ENCODE measurements at regions not wholly inside any gene's neighbourhood (a gene's known extent, or its start where the extent isn't known, plus 50 kb on each side); places are given as distances from the start of the nearest gene placed in this dataset.

- DNase-seq (ENCODE audit: low read depth, low spot score): no peak
These were observed 87.3 kb upstream of the WWC1 start for GRCh38 chr5:168204165-168204564.

- DNase-seq (ENCODE audit: low read depth, low spot score): no peak
These were observed 83.9 kb upstream of the WWC1 start for GRCh38 chr5:168207450-168208029.

DNA sequence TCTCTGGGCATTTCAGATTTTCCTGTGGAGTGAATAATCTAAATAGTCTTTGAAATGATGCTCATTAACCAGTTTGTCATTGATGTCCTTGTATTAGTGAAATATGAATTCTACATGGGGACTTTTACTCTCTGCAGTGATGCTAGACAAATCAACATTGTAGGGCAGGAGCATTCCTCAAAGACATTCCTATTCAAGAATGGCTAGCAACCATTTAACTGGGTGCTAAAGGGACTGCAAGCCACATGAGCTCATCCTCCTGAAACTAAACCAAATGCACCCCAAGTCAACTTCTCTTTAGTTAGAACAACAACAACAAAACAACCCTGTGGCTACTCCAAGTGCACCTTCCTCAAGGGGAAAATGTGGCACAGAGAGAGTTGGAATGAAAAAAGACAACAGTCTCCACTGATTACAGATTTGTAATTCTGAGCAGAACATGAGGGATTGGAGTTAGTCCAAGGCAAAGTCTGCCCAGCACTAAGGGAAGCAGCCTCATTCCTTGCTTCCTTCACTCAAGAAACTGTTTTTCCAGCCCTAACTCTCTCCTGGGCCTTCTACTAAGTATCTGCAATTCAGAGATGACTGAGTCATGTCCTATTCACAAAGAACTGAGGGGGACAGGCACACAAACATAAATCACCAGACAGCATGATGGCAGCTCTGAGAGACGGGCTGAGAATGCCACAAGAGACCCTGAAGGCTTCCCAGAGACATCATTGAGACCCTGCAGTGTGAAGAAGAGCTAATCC lies 82.0 kb upstream of the WWC1 start:
- peak; percentile 70 for DNase-seq (ENCODE audit: low read depth, low spot score)

- DNase-seq (ENCODE audit: low read depth, low spot score): no peak
These were observed 81.4 kb upstream of the WWC1 start for GRCh38 chr5:168209997-168210396.

- no peak for DNase-seq (ENCODE audit: low read depth, low spot score)
These were observed 80.2 kb upstream of the WWC1 start for GRCh38 chr5:168211245-168211644.

GRCh38 chr5:168211936-168212335 lies 79.5 kb upstream of the WWC1 start:
- no peak for DNase-seq (ENCODE audit: low read depth, low spot score)

GRCh38 chr5:168214071-168214470 lies 77.4 kb upstream of the WWC1 start:
- DNase-seq (ENCODE audit: low read depth, low spot score): no peak

DNA sequence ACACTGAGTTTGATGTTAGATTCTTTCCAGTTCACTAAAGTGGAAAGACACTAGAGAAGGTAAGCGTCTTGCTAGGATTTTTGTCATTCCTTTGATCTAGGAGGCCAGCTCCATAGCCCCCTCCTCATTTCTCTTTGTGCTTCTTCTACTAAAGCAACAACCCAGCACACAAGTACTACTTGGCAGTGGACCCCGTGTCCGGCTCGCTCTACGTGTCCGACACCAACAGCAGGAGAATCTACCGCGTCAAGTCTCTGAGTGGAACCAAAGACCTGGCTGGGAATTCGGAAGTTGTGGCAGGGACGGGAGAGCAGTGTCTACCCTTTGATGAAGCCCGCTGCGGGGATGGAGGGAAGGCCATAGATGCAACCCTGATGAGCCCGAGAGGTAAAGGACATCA lies 76.6 kb upstream of the WWC1 start:
- DNase-seq (ENCODE audit: low read depth, low spot score): no peak

DNA sequence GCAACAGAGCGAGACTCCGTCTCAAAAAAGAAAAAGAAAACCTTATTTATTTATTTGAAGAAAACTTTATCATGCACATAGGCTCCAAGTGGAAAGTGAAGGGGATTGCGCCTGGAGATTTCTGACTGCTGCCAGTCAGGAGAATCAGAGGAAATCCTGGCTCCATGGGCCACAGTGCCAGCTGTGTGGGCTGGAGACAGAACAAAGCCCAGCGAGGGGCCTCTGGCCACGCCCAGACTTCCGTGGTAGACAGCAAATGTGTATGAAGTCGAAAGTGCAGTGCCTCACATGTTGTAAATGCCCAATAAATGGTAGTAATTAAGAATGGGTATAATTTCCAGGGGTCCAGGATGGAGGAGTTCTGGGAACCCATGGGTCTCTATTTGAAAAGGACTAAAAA lies 75.8 kb upstream of the WWC1 start:
- no peak for DNase-seq (ENCODE audit: low read depth, low spot score)

DNA sequence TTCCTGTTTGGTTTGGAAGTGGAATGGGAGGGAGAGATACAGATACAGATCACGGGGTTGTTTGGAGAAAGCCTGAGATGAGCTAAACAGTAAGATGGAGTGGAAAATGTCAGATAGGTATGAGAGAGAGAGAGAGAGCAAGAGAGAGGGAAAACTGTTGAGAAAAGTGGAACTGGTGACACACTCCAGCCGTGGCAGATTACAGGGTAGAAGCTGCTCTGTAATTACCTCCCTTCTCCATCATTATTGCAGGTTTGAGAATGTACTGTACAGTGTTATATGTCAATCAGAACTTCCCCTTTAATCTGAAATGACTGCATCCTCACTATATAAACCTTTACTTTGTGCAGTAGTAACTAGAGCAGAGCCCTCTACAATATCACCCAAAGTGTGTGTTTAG lies 74.5 kb upstream of the WWC1 start:
- DNase-seq (ENCODE audit: low read depth, low spot score): no peak

DNA sequence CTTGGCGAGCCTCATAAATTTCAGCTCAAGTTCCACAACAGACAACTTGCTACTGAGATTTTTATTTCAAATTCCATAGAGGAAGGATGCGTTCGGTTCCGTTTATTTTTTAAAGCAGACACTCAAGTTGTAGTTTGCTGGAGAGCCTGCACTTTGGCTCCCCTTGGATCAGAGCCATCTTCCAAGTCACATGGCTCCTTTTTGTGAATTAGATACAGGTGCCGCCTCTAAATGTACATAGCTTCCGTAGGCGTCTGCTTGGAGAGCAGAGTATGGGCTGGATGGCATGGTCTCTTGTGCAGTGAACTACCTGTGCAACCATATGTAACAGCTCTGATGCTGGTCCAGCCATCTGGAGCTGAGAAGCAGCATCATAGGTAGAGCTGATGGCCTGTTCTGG lies 73.9 kb upstream of the WWC1 start:
- DNase-seq (ENCODE audit: low read depth, low spot score): no peak

- no peak for DNase-seq (ENCODE audit: low read depth, low spot score)
These were observed 72.7 kb upstream of the WWC1 start for GRCh38 chr5:168218746-168219145.

DNA sequence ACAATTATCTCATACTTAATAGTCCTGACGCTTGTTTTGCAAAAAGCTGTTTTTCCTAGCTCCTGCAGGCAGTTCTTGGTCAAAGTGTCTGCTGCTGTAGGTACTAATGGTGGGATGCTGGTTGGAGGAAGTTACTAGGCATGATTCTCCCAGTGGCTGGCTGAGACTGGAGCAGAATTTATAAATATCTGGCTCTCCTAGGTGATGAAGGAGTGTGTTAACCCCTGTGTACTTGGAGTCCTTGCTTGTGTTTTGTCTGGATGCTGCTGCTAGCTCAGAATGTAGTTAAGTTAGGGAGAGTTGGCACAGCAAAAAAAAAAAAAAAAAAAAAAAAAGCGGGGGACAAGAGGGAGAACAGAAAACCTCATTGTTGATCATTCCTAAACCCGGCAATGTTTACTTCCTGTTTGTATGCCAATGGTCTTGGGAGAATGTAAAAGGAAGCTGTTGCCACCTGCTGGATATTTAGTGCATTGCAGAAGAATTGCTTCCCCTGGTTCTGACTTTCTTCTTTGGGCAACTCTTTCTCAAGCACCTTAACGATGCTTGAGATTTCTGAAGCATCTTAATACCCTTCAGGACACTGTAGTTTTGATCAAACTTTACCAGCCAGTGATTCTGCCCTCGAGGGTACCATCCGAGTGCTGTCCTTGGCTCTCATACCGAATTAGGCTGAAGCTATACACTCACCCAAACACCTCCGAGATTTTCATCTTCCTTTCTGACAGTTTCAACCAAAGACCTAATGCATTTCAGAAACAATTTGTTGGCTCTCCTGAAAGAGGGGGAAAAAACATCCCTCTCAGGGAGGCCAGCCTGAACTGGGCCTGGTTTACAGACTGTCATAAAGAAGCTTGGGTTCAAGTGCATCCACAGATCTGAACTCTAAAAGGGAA lies 71.7 kb upstream of the WWC1 start:
- peak; percentile 85 for DNase-seq (ENCODE audit: low read depth, low spot score)

DNA sequence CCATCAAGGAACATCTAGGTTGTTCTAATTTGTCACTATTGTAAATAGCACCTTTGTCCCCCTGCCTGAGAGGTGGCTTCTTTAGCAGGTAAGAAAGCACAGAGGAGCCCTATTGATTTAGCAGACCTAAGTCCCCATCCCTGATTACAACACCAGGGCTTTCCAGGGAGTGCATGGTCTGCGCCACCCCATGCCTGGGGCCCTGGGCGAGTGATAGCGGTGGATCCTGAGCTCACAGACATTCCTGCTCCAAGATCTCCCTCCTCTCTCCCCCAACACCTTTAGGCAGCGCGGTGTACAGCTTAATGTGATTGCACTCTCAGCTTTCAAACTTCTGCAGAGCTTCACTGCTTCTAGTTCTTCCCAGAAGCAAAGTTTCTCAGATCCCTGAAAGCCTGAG lies 67.4 kb upstream of the WWC1 start:
- no peak for DNase-seq (ENCODE audit: low read depth, low spot score)

- no peak for DNase-seq (ENCODE audit: low read depth, low spot score)
These were observed 65.4 kb upstream of the WWC1 start for GRCh38 chr5:168226012-168226411.

DNA sequence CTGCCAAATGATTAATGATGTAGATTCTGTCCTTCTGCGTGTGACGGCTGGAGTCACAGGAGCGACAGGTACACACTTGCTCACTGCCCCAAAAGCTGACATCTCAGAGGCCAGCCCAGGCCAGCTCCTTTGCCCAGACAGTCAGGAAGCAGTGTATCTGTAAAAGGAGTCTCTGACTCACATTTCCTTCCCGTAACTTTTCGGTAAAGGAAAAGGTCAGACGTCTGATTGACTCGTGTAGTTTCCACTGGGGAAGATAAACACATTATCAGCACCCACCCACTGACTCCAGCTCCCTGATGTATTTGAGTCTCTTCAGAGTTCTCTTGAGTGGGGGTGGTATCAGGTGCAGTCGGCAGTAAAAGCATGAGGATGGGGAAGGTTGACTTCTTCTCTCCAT lies 64.4 kb upstream of the WWC1 start:
- no peak for DNase-seq (ENCODE audit: low read depth, low spot score)

- peak; percentile 16 for DNase-seq (ENCODE audit: low read depth, low spot score)
These were observed 63.4 kb upstream of the WWC1 start for GRCh38 chr5:168227973-168228615.

- DNase-seq (ENCODE audit: low read depth, low spot score): no peak
These were observed 62.8 kb upstream of the WWC1 start for GRCh38 chr5:168228668-168229067.

GRCh38 chr5:168234133-168234532 lies 57.3 kb upstream of the WWC1 start:
- no peak for DNase-seq (ENCODE audit: low read depth, low spot score)

DNA sequence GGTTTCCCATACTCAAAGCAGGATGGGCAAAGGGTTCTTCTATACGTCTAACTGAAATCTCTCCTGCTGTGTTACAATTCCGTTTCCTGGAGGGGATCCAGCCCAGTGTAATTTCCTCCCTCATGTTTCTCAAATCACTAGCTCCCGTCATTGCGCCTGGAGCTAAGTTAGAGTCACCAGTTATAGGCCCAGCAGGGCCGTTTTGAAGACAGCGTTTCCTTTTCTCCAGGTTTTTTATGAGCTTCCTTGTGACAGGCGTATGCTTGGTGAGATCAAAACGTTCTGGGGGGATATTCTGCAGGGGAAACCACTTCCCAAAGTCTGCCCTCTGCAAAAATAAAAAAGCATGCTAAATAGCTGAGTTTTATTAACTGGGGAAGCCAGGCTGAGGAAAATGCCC lies 53.0 kb upstream of the WWC1 start:
- no peak for DNase-seq (ENCODE audit: low read depth, low spot score)

GRCh38 chr5:168239325-168239724 lies 52.1 kb upstream of the WWC1 start:
- DNase-seq (ENCODE audit: low read depth, low spot score): no peak
